ENCODE measurements at regions not wholly inside any gene's neighbourhood (a gene's known extent, or its start where the extent isn't known, plus 50 kb on each side); places are given as distances from the start of the nearest gene placed in this dataset.
A peak's percentile ranks its signal among the peaks of the same experiment; 100 is the strongest.
"Not testable (repeated sequence)": the region's sequence is repeated elsewhere in the genome, so short reads cannot be mapped to it uniquely, and the experiment has no call there.

GRCh38 chr9:91512235-91512634, 88.6 kb upstream of the NFIL3 start:
- not testable (repeated sequence) for DNase-seq

GRCh38 chr9:91503673-91504081, 80.0 kb upstream of the NFIL3 start:
- DNase-seq: no peak

- DNase-seq: no peak
Measured at GRCh38 chr9:91502913-91503672, 79.5 kb upstream of the NFIL3 start.

- no peak for DNase-seq
Measured at GRCh38 chr9:91502475-91502874, 78.8 kb upstream of the NFIL3 start.

GRCh38 chr9:91500509-91501014, 76.9 kb upstream of the NFIL3 start:
- DNase-seq: peak; percentile 81

GRCh38 chr9:91496351-91496750, 72.7 kb upstream of the NFIL3 start:
- DNase-seq: no peak

- DNase-seq: peak; percentile 97
Measured at GRCh38 chr9:91495450-91495849, 71.8 kb upstream of the NFIL3 start.

GRCh38 chr9:91494751-91495150, 71.1 kb upstream of the NFIL3 start:
- DNase-seq: peak; percentile 42

- DNase-seq: no peak
Measured at GRCh38 chr9:91492237-91492636, 68.6 kb upstream of the NFIL3 start.

- no peak for DNase-seq
Measured at GRCh38 chr9:91491624-91492023, 68.0 kb upstream of the NFIL3 start.

GRCh38 chr9:91489361-91489899, 65.8 kb upstream of the NFIL3 start:
- peak; percentile 77 for DNase-seq

- DNase-seq: no peak
Measured at GRCh38 chr9:91488341-91488740, 64.7 kb upstream of the NFIL3 start.

GRCh38 chr9:91486699-91487497, 63.3 kb upstream of the NFIL3 start:
- peak; percentile 75 for DNase-seq

- no peak for DNase-seq
Measured at GRCh38 chr9:91485006-91485405, 61.4 kb upstream of the NFIL3 start.

GRCh38 chr9:91483835-91484234, 60.2 kb upstream of the NFIL3 start:
- no peak for DNase-seq

GRCh38 chr9:91483189-91483691, 59.6 kb upstream of the NFIL3 start:
- DNase-seq: peak; percentile 30

- DNase-seq: no peak
Measured at GRCh38 chr9:91481972-91482371, 58.3 kb upstream of the NFIL3 start.

GRCh38 chr9:91477106-91477505, 53.5 kb upstream of the NFIL3 start:
- DNase-seq: no peak

GRCh38 chr9:91474656-91475055, 51.0 kb upstream of the NFIL3 start:
- peak; percentile 33 for DNase-seq
